Femur (tissue), 1 donor: ENCODE measurements at regions not wholly inside any gene's neighbourhood (a gene's known extent, or its start where the extent isn't known, plus 50 kb on each side); places are given as distances from the start of the nearest gene placed in this dataset.
"Not testable (repeated sequence)": the region's sequence is repeated elsewhere in the genome, so short reads cannot be mapped to it uniquely, and the experiment has no call there.

Experiments used
- DNase-seq: peaks from one replicate; pipeline ENCODE4 v3.0.0-alpha.2; 2017

DNA sequence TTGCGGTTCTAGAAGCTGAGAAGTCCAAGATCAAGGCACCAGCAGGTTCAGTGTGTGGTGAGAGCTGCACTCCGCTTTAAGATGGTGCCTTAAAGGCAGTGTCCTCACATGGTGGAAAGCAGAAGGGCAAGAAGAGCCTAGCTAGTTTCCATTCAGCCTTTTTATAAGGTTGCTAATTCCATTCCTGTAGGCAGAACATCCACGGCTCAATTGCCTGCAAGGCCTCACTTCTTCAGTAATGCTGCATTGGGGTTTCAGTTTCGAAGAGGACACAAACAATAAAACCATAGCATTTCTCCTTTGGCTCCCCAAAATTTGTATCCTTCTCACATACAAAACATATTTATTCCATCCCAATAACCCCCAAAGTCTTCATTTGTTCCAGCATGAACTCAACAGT, 109.5 kb upstream of the KCND2 start:
- no peak for DNase-seq

DNA sequence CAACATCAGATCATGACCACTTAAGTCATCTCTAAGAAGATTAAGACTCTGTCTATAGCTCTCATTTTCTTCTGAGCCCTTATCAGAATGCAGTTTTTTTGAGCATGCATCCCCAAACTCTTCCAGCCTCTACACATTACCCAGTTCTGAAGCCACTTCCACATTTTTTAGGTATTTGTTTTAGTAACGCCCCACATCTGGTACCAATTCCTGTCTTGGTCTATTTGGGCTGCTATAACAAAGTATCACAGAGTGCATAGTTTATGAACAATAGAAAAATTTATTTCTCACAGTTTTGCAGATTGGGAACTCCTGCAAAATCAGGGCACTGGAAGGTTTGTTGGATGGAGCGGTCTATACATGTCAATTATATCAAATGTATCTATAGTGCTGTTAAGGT, 107.7 kb upstream of the KCND2 start:
- no peak for DNase-seq

DNA sequence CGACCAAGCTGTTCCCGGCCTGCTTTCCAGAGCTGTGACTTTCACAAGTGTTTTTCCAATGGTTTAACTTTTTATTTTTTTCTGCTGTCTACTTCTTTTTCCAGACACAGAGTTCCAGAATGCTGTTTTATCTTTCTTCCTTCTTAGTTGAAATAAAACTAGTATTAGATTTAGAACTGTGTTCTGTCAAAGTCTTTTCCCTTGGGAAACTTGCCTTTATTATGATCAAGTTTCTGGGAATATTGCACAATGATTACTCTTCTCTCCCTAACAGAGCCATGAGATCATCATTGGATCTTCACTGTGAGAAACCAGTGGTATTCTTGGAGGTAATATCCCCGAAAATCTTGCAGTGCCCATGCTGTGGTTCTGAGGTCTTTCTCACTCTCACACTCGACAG, 104.9 kb upstream of the KCND2 start:
- DNase-seq, result no peak

DNA sequence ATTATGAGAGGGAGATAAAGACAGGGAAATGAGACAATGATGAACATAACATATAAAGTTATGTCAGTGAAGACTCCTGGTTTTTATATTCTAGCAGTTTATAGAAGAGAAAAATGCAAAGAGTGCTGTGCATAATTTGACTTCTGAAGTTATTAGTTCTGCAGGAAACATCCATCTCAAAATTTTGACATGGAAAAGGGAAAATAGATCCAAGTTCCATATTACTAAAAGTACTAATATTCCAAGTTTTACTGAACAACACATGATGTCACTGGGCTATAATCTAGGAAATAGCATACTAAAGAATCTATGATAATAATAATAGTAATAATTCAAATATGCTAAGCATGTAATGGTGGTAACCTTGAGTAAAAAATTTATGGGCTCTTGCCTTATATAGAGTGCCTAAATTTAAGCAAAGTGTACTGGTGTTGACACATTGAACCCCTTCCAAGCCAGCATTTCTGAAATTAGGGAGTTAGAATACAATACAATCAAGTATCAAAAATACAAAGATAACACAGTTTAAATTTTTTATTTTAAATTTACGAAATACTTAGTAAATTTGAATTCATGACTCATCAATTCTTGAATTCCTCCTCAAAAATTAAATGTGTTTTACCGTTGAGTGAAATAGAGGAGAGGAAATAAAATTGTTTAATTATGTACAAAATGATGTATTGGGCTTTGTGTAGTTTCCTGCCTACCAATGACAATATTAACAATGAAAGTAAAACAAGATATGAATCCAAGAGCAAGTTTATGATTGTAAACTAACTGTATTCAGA, 102.8 kb upstream of the KCND2 start:
- no peak for DNase-seq

DNA sequence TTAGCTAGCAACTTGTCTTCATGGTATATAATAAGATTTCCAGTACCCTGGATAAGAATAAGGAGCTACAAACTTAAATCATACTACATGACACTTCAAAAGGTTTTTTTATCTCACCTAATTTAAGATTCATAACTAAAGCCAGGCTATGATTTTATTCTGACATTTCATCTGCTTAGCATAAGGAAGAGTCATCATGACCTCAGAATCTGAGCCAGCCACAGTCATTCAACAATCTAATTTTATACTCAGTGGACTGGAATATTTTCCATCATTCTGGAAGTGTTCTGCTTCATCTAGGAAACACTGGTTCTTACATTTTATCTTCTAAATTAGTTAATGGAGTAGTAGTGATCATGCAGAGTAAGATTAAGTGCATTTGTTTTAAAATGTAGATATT, 102.1 kb upstream of the KCND2 start:
- DNase-seq, result no peak

DNA sequence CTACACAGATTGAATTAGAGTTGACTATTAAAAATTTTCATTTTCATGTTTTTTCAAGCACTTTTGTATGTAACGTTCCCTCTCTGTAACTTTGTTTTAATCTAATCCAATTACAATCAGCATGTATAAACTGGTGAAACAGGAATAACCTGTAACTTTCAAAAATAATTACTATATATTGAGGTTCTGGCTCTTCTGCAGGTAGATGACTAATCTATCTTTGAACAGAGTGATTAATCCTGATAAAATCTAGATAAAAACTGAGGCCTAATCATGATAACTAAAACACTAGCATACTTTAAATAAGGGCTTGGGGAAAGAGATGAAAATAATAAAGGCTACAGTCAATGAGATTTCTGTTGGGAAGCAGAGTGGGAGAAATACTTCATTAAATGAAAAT, 101.6 kb upstream of the KCND2 start:
- DNase-seq, result no peak

DNA sequence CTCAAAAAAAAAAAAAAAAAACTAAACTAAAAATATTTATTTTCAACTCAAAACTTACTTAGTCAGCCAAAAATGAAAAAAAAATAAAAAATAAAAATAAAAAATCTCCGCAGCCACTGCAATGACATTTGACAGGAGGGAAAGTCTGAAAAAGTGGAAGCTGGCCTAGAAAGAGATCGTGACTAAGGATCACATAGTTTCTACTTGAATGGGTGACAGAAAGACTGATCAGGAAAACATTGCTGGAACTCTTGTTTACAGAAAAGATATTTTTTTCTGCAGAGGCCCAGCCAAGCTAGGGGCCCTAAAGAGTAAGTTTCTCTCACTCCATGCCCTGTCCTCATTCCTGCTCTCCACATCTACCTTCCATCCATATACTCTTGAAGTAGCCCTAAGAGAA, 92.8 kb upstream of the KCND2 start:
- DNase-seq, result no peak

DNA sequence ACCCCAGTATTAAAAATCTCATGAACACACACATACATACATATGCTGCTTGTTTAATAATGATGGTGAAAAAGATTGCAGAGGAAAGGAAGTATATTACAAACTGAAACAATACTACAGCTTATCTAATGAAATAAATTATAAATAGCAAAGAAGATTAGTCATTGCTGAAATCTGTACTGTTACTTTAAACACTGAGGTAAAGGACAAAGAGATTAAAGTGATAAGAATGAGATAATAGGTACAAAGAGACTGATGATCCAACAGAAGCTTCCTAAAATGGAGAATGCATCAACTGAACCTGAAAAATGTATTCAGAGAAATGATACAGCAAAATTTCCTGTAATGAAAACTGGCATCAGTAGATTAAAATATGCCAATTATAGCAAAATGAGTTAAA, 91.5 kb upstream of the KCND2 start:
- no peak for DNase-seq

DNA sequence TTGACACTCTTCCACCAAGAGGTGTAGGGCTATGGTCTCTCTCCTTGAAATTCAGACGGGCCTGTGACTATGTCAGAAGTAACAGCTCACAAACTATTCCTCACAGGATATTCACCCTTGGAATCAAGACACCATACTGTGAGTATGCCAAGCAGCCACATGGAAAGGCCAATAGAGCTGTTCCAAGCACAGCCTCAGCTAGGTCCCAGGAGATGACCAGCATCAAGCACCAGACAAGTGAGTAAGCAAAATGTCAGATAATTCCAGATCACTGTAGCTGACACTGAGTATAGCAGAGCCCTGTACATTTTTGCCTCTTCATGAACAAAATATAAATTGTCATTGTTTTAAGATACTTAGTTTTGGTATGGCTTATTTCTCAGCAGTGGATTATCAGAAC, 88.1 kb upstream of the KCND2 start:
- no peak for DNase-seq

DNA sequence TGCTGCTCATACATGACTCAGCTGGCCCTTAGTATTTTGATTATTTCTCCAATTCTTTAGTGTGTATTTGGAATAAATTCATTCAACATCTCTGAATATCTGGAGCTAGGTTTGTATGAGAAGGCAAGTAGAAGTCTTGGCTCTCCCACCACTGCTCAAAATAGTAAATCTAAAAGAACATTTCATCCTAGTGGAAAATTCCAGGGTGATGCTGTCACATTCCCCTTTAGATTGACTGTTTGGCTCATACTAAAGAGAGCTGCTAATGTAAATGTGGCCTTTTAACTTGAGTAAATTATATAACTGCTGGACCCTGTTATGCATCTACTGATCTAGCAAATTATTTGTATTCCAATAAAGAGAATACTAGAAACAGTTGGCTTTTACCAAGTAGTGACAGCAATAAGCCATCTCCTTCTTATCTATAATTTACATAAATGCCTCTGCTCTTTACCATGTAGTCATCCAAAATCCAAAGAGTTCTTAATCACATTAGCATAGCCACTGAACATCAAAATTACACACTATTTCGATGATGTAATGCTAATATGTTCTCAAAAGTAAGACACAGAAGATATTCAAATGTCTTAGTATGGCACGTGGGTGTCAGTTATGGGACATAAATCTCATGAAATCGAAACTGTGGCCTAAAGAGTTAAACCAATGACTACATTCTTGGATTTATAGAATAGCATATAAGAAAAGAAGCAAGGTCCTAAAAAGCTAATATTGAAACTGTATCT, 86.9 kb upstream of the KCND2 start:
- DNase-seq, result no peak

DNA sequence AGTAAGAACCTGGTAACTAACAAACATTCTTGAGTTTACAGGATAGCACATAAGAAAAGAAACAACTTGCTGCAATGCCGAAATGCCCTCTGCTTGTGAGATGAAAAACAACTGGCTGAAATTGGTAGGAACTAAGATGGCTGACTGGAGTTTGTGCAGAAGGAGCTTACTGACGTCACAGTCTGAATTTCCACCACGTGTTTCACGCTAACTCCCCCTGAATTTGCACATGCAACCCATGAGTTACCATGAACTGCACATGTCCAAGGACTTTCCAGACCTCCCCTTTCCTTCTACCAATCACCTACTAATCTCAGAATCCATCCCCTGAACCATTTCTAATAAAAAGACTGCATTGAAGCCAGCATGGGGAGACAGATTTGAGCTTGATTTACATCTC, 86.3 kb upstream of the KCND2 start:
- no peak for DNase-seq

DNA sequence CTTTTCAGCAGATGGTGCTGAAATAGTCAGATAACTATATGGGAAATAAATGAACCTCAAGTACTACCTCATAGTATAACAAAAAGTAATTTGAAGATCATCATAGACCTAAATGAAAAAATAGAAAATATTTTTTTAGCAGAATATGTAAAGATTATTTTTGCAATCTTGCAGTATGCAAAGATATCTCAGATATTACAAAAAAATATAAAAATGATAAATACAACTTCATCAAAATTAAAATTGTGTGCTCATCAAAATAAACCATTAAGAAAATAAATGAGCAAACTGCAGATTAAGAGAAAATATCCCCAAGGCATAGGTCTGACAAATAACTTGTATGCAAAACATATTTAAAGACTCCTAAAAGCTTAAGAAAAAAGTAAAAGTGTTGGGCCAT, 83.4 kb upstream of the KCND2 start:
- DNase-seq, result no peak

DNA sequence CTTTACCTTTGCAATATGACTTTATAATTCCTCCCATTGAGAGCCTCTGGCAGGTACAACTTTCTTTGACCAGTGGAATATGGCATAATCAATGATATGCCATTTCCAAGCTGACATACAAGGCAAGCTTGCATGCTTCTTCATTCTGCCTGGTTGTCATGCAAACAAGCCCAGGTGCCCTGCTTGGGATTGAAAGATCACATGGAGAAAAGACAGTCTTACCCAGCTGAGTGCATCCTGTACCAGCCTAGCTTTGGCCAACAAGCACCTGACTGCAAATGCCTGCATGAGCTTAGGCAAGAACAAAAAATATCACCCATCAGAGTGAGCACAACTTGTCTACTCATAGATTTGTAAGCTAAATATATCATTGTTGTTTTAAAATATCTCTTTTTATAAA, 82.9 kb upstream of the KCND2 start:
- DNase-seq, result no peak

DNA sequence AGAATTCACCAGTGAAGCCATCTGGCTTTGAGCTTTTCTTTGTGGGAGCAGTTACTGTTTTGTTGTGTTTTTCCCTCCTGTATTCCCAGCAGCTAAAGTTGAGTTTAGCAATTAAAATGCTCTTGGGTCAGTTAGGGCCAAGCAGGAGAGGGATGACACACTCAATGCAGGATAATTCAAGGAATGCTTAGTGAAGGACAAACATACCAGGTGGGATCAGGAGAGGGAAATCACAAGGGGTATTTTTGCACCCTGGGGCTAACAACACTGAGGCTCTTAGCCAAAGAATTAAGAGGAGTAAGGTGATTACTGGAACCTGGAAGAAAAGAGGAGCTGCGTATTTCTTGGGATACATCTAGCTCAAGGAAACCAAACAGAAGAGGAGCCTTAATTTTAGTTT, 82.4 kb upstream of the KCND2 start:
- DNase-seq, result no peak

DNA sequence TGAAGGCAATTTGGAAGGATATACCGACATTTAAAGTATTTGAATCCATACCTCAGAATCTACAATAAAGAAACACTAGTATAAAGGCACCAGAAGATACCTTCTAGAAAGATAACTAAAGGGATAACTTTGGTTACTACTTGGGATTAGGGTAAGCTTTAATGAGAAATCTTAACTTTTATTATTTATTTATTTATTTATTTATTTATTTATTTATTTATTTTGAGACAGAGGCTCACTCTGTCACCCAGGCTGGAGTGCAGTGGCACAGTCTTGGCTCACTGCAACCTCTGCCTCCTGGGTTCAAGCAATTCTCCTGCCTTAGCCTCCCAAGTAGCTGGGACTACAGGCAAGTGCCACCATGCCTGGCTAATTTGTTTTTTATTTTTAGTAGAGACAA, 81.6 kb upstream of the KCND2 start:
- not testable (repeated sequence) for DNase-seq

DNA sequence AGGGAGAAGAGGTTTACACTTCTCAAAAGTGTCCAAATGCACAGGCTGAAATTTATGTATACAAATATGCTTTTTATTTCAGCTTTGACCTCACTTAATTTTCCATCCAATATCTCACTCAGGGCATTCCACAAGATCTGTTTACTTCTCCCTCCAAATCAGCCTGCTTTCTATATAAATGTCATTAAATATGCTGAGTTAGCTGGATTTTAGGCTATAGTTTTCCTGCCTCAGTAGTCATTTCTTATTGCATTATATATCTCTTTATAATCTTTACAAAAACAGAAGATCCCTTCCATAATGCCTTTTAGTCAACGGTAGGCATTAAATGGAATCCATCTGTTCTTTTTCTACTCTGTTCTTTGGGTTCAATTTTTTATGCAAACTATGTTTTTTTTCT, 71.7 kb upstream of the KCND2 start:
- DNase-seq, result no peak

DNA sequence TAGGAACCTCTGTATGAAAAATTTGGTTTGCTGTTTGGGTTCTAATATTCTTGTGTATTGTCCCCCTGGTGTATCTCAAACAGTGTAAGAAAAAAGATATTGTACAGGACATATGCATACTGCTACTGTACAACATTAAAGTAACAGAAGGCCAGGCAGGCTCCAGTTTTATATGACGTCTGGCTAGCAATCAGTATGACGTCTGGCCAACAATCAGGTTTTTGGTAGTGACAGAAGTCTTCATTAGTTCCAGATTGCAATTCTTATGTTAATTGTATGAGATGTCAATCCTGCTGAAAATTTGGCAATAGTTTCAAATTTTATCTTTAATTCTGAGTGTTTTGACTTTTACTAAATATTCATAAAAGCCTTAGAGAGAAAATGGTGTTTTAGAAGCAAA, 67.9 kb upstream of the KCND2 start:
- no peak for DNase-seq

DNA sequence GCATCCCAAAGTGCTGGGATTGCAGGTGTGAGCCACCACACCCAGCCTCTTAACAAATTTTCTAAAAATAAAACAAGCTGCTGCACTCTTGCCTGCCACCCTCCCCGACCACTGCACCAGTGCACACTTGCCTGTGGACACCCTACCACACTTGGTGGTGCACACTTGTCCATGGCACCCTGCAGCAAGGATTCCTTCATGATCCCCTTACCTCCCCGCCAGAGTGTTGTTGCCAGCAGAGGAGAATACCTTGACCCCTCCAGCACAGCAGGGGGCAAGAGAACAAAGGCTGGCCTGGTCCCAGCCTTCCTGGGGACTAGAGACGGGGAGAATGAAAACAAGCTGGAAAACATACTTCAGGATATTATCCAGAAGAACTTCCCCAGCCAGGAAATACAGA, 65.9 kb upstream of the KCND2 start:
- DNase-seq, result no peak

DNA sequence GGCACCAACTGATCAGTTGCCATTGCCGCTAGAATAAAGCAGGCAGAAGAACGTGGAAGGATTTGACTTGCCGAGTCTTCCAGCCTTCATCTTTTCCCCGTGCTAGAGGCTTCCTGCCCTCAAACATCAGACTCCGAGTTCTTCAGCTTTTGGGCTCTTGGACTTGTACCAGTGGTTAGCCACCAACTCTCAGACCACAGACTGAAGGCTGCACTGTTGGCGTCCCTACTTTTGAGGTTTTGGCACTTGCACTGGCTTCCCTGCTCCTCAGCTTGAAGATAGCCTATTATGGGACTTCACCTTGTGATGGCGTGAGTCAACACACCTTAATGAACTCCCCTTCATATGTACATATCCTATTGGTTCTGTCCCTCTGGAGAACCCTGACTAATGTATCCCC, 57.3 kb upstream of the KCND2 start:
- no peak for DNase-seq

DNA sequence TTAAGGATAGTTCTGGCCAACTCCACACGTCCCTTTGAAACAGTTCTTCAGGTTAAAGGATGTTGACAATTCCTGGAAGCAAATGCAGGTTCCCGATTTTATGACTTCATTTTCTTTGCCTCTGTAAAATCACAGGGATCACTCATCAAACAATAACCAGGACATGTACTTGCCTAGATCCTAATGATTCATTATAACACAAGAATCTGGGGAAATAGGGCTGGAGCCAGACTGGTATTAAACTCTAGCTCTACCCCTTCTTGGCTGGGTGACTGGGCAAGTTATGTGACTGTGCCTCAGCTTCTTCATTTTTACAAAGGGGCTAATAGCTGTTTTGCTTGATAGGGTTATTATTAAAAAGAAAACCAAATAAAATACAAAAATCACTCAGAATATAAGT, 56.0 kb upstream of the KCND2 start:
- no peak for DNase-seq

DNA sequence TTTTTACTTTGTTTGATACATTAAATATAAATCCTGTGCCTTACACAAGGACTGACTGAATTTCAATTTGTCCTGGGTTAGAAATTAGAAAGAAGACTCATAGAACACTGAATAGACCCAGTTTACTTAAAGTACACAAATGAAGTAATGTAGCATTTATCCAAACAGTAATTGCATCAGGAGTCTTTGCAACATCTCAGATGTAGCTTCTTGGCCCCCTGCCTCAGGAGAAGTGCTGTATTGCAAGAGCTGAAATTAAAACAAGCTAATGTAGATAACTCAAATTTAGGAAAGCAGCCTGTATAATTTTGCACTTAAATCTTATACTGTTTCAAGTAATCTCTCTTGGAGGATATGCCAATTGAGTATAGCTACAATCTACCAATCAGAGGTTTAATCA, 54.3 kb upstream of the KCND2 start:
- DNase-seq, result no peak

DNA sequence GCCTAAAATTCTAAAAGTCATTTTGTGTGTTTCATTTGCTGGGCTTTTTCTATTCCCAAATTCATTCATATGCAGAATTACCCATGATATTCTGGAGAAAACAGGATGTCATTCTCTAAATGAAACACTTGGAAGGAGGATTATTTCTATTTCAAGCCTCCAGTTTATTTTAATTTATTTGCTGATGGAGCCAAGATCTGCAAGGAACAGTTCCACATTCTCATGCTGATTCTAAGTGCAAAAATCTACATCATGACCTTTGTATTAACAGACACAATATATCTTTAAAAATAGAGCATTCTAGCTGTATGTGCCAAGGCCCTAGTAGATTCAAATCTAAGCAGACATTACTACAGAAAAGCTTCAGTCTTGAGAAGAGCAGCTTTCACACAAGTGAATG, 51.3 kb upstream of the KCND2 start:
- no peak for DNase-seq
